GM12875 (cell line): ENCODE measurements at regions not wholly inside any gene's neighbourhood (a gene's known extent, or its start where the extent isn't known, plus 50 kb on each side); places are given as distances from the start of the nearest gene placed in this dataset.

ENCODE experiments used
- H3K4me3 ChIP-seq: one replicate; pipeline ENCODE4 v1.5.1; 2011; ENCODE audit warnings: low read depth, low read length, control low read depth
- TF ChIP-seq, protein P1 (sequence below): IDR thresholded peaks from 2 replicates; pipeline ENCODE4 v1.5.1; 2011; ENCODE audit warnings: low read depth, mild to moderate bottlenecking, control low read depth, inconsistent platforms, low read length, moderate library complexity, borderline replicate concordance; ENCODE audit not compliant: insufficient read depth

DNA sequence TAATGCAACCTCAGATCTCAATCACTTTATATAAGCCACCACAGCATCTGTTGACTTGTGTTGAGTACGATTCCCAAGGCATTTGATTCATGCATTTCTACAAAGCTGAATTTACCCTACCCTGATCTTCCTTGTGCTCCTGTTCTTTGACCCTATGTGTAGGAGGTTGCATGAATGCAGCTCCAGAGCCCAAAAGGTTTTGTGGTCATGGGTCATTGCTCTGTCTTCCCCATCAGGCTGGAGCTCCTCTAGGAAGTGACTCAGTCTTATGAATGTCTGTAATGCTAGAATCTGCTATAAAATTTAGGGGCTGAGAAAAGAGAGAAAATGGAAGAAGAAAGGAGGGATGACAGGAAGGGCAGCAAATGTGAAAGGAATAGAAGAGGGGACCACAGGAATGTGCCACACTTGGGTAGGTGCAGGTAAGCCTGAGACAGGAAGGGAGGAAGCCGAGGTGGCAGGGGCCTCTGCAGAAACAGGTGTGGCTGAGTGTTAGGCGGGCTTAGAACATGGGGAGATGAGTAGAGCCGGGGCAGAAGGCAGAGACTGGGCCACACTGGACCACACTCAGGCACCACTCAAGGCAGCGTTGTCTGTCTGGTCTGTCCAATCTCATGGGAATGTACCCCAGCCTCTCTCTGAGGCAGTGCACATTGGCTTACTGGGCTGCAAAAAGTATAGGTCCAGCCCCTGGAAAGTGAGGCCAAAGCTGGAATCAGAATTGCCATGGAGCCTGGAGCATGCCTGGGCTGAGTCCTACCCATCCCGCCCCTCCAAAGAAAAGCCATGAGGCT lies 334.1 kb downstream of the BCL11B start:
- no peak overlapping the region for H3K4me3 ChIP-seq
- TF ChIP-seq, protein P1, sequence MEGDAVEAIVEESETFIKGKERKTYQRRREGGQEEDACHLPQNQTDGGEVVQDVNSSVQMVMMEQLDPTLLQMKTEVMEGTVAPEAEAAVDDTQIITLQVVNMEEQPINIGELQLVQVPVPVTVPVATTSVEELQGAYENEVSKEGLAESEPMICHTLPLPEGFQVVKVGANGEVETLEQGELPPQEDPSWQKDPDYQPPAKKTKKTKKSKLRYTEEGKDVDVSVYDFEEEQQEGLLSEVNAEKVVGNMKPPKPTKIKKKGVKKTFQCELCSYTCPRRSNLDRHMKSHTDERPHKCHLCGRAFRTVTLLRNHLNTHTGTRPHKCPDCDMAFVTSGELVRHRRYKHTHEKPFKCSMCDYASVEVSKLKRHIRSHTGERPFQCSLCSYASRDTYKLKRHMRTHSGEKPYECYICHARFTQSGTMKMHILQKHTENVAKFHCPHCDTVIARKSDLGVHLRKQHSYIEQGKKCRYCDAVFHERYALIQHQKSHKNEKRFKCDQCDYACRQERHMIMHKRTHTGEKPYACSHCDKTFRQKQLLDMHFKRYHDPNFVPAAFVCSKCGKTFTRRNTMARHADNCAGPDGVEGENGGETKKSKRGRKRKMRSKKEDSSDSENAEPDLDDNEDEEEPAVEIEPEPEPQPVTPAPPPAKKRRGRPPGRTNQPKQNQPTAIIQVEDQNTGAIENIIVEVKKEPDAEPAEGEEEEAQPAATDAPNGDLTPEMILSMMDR, result no peak

- TF ChIP-seq, protein P1, result no peak
- H3K4me3 ChIP-seq, result no peak overlapping the region
These were observed 331.1 kb downstream of the BCL11B start for GRCh38 chr14:98940693-98941437.

DNA sequence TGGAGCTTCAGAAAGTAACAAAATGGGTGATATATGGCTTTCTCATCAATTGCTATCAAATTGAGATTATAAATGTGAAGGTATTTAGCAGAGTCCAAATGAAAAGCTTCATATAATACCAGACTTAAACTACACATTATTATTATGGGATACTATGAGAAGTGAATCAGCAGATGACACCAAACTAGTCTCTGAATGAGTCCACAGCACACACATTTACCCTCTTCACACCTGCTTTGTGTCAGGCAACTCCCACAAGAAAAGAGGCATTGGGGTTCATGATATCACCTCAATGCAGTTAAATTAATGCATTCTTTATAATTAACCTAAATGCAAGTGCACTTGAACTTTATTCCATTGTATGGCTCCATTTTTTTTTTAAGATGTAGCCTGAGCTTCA lies 330.5 kb downstream of the BCL11B start:
- TF ChIP-seq, protein P1, result no peak
- no peak overlapping the region for H3K4me3 ChIP-seq

DNA sequence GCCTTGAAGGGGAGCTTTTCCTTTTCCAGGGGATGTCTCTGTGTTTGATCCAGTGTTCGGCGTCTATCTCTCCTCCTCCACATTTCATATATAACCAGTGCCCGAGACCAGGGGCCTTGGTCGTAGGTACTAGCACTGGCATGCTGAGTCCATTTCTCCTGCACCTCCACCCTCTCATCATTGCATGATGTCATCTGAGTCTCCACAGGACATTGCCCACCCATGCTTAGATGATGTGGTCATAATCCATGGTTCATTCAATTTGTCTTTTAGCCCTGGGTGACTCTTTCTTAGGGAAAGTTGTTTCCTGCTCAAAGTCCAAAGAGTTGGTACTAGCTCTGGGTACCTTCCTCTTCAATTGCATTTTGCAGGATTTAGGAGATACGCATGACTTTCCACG lies 328.1 kb downstream of the BCL11B start:
- H3K4me3 ChIP-seq, result no peak overlapping the region

GRCh38 chr14:98944989-98945388 lies 327.0 kb downstream of the BCL11B start:
- TF ChIP-seq, protein P1, result no peak
- H3K4me3 ChIP-seq, result no peak overlapping the region

More for the DNA sequence above, 328.1 kb downstream of the BCL11B start:
- TF ChIP-seq, protein P1, result no peak

DNA sequence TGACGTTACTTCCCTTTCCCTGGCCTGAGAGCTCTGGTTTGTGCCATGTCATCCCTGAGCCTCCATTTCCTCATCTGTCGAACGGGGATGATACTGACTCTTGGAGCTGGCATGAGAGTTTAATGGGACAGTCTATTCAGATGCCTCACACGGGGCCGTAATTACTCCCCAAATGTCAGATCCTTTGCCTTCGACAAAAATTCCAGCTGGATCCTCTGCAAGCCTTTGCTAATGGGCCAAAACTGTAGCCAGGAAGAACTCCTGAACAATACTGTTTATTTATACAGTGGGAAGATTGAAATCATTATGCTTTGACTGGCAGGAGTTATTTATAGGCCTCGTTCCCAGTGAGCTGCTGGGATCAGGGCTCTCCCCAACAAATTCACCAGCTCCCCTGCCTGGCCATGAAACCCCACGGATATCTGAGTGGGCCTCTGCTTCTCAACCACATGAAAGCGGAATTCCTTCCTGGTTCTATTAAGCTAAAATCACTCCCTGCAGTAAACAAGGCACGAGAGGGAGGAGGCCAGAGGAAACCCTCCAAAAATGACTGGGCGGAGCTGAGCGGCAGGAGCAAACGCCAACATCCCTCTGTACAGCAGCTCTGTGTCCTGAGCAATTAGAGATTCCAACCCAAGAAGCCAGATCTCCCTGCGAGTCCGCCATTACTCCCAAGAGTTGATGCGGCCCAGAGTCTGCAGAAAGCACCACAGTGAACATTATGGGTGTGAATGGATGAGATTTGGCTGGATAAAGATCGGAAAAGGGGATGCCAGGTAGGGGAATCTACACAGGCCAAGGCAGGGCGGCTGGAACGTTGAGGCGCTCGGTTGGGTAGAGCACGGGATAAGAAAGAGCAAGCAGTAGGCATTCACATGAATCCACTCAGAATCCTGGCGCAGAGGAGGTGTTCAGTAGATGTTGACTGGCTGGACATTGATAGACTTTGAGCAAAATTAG lies 326.1 kb downstream of the BCL11B start:
- H3K4me3 ChIP-seq, result no peak overlapping the region
- TF ChIP-seq, protein P1, result no peak
